ENCODE measurements at regions not wholly inside any gene's neighbourhood (a gene's known extent, or its start where the extent isn't known, plus 50 kb on each side); places are given as distances from the start of the nearest gene placed in this dataset.

DNA sequence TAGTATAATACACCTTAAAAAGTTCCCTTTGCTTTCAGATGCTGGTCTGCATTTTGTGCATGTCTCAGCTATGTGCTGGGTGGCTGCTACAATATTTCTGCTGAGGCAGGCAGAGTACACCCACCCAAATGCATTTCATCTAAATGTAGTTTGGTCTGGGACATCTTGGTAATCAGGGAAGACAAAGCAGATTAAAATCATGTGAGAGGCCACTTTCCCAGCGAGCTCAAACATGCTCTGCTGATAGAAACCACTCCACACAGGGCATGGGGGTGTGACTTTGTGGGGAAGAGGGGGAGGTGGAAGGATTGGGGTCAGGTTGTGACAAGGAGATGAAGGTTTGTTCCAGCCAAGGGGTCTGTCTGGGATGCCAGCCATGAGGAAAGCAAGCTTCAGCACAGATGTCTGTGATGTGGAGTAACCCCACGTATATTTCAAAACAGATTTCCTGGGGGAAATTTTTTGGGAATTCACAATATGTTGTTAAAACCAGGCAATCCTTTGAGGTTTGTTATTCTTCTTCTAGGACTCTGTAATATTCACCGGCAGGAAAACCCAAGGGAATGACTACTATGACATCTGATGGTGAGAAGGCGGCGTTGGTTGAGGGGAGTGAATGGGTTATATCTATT is 255.1 kb upstream of the FGGY start:
- Histone ChIP-seq H3K23me2 (ENCODE audit: low read depth, low read length) (no peaks in the 10 kb centered on the region), H3K4me2 (ENCODE audit: insufficient read depth in 1 of 2, low read depth in 2 of 2, low read length in 2 of 2) (no peak overlapping the region), H3K4me1 (replicated peaks in 1 of 4; ENCODE audit: control insufficient read depth in 3 of 4, insufficient read depth in 4 of 4, low read length in 3 of 4) (peaks cover 0 to 2% (median 0%) of the 10 kb centered on the region in 4 experiments; a peak in 1 of 7 replicates), H2BK120ac (replicated peaks; ENCODE audit: low read depth, low read length) (no peak overlapping the region), H2BK5ac (ENCODE audit: low read depth, low read length) (no peak overlapping the region), H4K20me1 (replicated peaks in 1 of 2; ENCODE audit: control insufficient read depth in 1 of 2, insufficient read depth in 2 of 2, low read length in 2 of 2) (no peaks in the 10 kb centered on the region), H3K79me1 (ENCODE audit: low read depth, low read length) (no peaks in the 10 kb centered on the region), H2AFZ (ENCODE audit: low read length) (no peak overlapping the region), H3K27me3 (replicated peaks in 1 of 4; ENCODE audit: control insufficient read depth in 3 of 4, extremely low read depth in 1 of 4, insufficient read depth in 3 of 4, low read length in 3 of 4) (no peaks in the 10 kb centered on the region; a peak in 1 of 7 replicates), H4K91ac (replicated peaks; ENCODE audit: insufficient read length, low read length) (no peak overlapping the region), H3K9me3 (ENCODE audit: insufficient read depth in 2 of 2, low read depth in 1 of 2, low read length in 1 of 2) (no peaks in the 10 kb centered on the region), H2AK5ac (ENCODE audit: low read depth, low read length) (no peak overlapping the region), H3K36me3 (ENCODE audit: control insufficient read depth in 2 of 4, insufficient read depth in 4 of 4, low read length in 3 of 4) (no peaks in the 10 kb centered on the region), H3K4me3 (ENCODE audit: extremely low read depth in 1 of 4, insufficient read depth in 2 of 4, low read depth in 3 of 4, low read length in 4 of 4) (no peak overlapping the region), H3K56ac (replicated peaks; ENCODE audit: insufficient read length, low read depth, low read length) (no peak overlapping the region), H3K9ac (replicated peaks in 1 of 4; ENCODE audit: extremely low read depth in 1 of 4, low read depth in 3 of 4, low read length in 3 of 4) (no peak overlapping the region), H3K4ac (replicated peaks; ENCODE audit: insufficient read length, low read depth, low read length) (no peak overlapping the region), H4K5ac (ENCODE audit: insufficient read length, low read depth, low read length) (no peak overlapping the region), H2BK20ac (ENCODE audit: low read length) (no peak overlapping the region), H2BK12ac (ENCODE audit: low read depth, low read length) (no peak overlapping the region), H2BK15ac (ENCODE audit: low read length) (no peak overlapping the region), H3K27ac (ENCODE audit: low read depth, low read length) (no peak overlapping the region), H3K14ac (ENCODE audit: insufficient read length) (no peak overlapping the region), H4K8ac (ENCODE audit: extremely low read depth, insufficient read depth, low read length) (no peak overlapping the region), H3K23ac (ENCODE audit: insufficient read length) (no peak overlapping the region), H3K79me2 (ENCODE audit: control insufficient read depth in 1 of 2, insufficient read depth in 2 of 2, low read length in 2 of 2) (no peaks in the 10 kb centered on the region), H3K18ac (ENCODE audit: extremely low read depth, low read length) (peak overlapping the region; percentile 9; the same call in 1 of the 2 replicates)
- CTCF ChIA-PET (ENCODE audit: partially characterized antibody), result interaction anchor here (0.7 to 3.2 kb wide), 3 partner anchors 12 to 648 kb away, joined by 3 to 7 read pairs (median 4); no protein-coding TSS in a partner anchor
- TF ChIP-seq TCF12 (IDR thresholded peaks at IDR 0.05; ENCODE audit: low read depth, low read length) (no peak), FOSL1 (IDR thresholded peaks at IDR 0.05; ENCODE audit: insufficient read depth, low read depth, low read length) (no peak), SIN3A (conservative IDR thresholded peaks at IDR 0.05 in 1 of 2, IDR thresholded peaks at IDR 0.05 in 1 of 2; ENCODE audit: low read depth in 1 of 2, low read length in 2 of 2) (no peak)
- POLR2A ChIA-PET (ENCODE audit: partially characterized antibody), result no interaction called here
- 90% methylated on average over 5 of the region's 5 CpGs; no CpG with 5 or more reads in 1 of the 2 experiments for WGBS, 2 experiments (ENCODE audit: extremely low coverage in 1 of 2, insufficient coverage in 1 of 2, insufficient read length in 1 of 2, insufficient replicate concordance in 2 of 2, low coverage in 1 of 2, low lambda C conversion rate in 2 of 2, missing lambda C conversion rate in 1 of 2)
- DNase-seq (ENCODE audit: low read depth in 1 of 2, low spot score in 2 of 2) (no peak), FAIRE-seq (no peak)

Data from H1 (cell line).